ENCODE measurements at regions not wholly inside any gene's neighbourhood (a gene's known extent, or its start where the extent isn't known, plus 50 kb on each side); places are given as distances from the start of the nearest gene placed in this dataset.
A peak's percentile ranks its signal among the peaks of the same experiment; 100 is the strongest.

GRCh38 chr2:181782660-181783059 is 102.3 kb upstream of the NEUROD1 start:
- DNase-seq: no peak
- Mint-ChIP-seq H3K4me3 (no peak overlapping the region), H3K36me3 (ENCODE audit: low read depth) (no peaks in the 10 kb centered on the region), H3K9me3 (no peaks in the 10 kb centered on the region), H3K4me1 (peaks cover 76% of the 10 kb centered on the region), H3K27me3 (ENCODE audit: low read depth, poor library complexity) (peaks cover 2% of the 10 kb centered on the region), H3K27ac (peak overlapping the region; percentile 81)
- TF ChIP-seq CTCF (IDR thresholded peaks at IDR 0.05): no peak

- Mint-ChIP-seq H3K27me3 (ENCODE audit: low read depth, poor library complexity) (peaks cover 2% of the 10 kb centered on the region), H3K4me3 (no peak overlapping the region), H3K27ac (no peak overlapping the region), H3K9me3 (no peaks in the 10 kb centered on the region), H3K4me1 (peaks cover 69% of the 10 kb centered on the region), H3K36me3 (ENCODE audit: low read depth) (no peaks in the 10 kb centered on the region)
- no peak for DNase-seq
- TF ChIP-seq CTCF (IDR thresholded peaks at IDR 0.05): no peak
Observed at GRCh38 chr2:181784556-181784955, 104.2 kb upstream of the NEUROD1 start.

GRCh38 chr2:181785691-181786344 is 105.5 kb upstream of the NEUROD1 start:
- Mint-ChIP-seq H3K4me3 (no peak overlapping the region), H3K9me3 (no peaks in the 10 kb centered on the region), H3K4me1 (peaks cover 68% of the 10 kb centered on the region), H3K36me3 (ENCODE audit: low read depth) (no peaks in the 10 kb centered on the region), H3K27me3 (ENCODE audit: low read depth, poor library complexity) (no peaks in the 10 kb centered on the region), H3K27ac (peak overlapping the region; percentile 24)
- TF ChIP-seq CTCF (IDR thresholded peaks at IDR 0.05): no peak
- no peak for DNase-seq

GRCh38 chr2:181786371-181787228 is 104.9 kb upstream of the ITPRID2 start:
- Mint-ChIP-seq H3K9me3 (peaks cover 4% of the 10 kb centered on the region), H3K27ac (no peak overlapping the region), H3K27me3 (ENCODE audit: low read depth, poor library complexity) (no peaks in the 10 kb centered on the region), H3K4me1 (peaks cover 68% of the 10 kb centered on the region), H3K4me3 (no peak overlapping the region), H3K36me3 (ENCODE audit: low read depth) (peaks cover under 1% of the 10 kb centered on the region)
- no peak for DNase-seq
- no peak for TF ChIP-seq CTCF (IDR thresholded peaks at IDR 0.05)

GRCh38 chr2:181787310-181788048 is 104.1 kb upstream of the ITPRID2 start:
- Mint-ChIP-seq H3K9me3 (peaks cover 13% of the 10 kb centered on the region), H3K4me1 (peaks cover 65% of the 10 kb centered on the region)

More at GRCh38 chr2:181787310-181788048, 104.1 kb upstream of the ITPRID2 start:
- no peak for TF ChIP-seq CTCF (IDR thresholded peaks at IDR 0.05)
- H3K36me3 Mint-ChIP-seq (ENCODE audit: low read depth): peaks cover 9% of the 10 kb centered on the region
- no peak overlapping the region for H3K4me3 Mint-ChIP-seq
- no peak for DNase-seq
- no peak overlapping the region for H3K27ac Mint-ChIP-seq
- no peaks in the 10 kb centered on the region for H3K27me3 Mint-ChIP-seq (ENCODE audit: low read depth, poor library complexity)
